GM12878 (cell line): ENCODE measurements at regions not wholly inside any gene's neighbourhood (a gene's known extent, or its start where the extent isn't known, plus 50 kb on each side); places are given as distances from the start of the nearest gene placed in this dataset.

Source experiments
- ATAC-seq: fragments of 200-7000 bp; cut with Tn5 transposase; 3 replicates; pipeline ENCODE4 v1.9.1; 2020; ENCODE audit warnings: mild to moderate bottlenecking, moderate library complexity
- BruUV-seq: library from RNA; stranded (reverse); fragments of 400-500 nt; replicated peaks from 2 replicates; lab custom pipeline; 2021; lab: Mats Ljungman, UMichigan
- CTCF ChIA-PET: fragments of 300-600 bp; sonication (Branson Sonifier 250); formaldehyde crosslinking; extraction: SDS; loops from one replicate; lab custom pipeline; 2021; ENCODE audit warnings: inconsistent platforms; lab: Yijun Ruan, JAX
- POLR2A ChIA-PET: fragments of 350-600 bp; formaldehyde crosslinking; extraction: SDS; loops from one replicate; lab custom pipeline; 2021; ENCODE audit warnings: inconsistent platforms; lab: Charles Lee
- RAD21 ChIA-PET: fragments of 300-600 bp; sonication (Branson Sonifier 250); formaldehyde crosslinking; loops from one replicate; lab custom pipeline; 2023; ENCODE audit warnings: antibody characterized with exemption; ENCODE audit not compliant: unreplicated experiment; lab: Charles Lee
- SMC1A ChIA-PET: fragments of 300-600 bp; sonication (Branson Sonifier 250); formaldehyde crosslinking; loops from one replicate; lab custom pipeline; 2023; ENCODE audit not compliant: unreplicated experiment, uncharacterized antibody; lab: Charles Lee
- DNase-seq: peaks from one replicate; pipeline ENCODE4 v3.0.0-alpha.2; 2011; ENCODE audit warnings: low read depth, low spot score
- FAIRE-seq: peaks from 3 replicates; lab custom pipeline; 2011; peaks lifted over from hg19 to GRCh38; lab: Jason Lieb, UNC
- H2AFZ ChIP-seq: 2 replicates; pipeline ENCODE4 v1.6.0; 2011; ENCODE audit warnings: low read depth, low read length, control low read depth; ENCODE audit not compliant: control insufficient read depth
- H3K27ac ChIP-seq: 2 replicates; pipeline ENCODE4 v1.5.1; 2011; ENCODE audit warnings: control low read depth; ENCODE audit not compliant: control insufficient read depth, insufficient read depth
- H3K27me3 ChIP-seq, 2 experiments: replicated peaks in 1 of 2; 2 replicates each; pipeline versions ENCODE4 v1.6.0 to v1.6.1; 2011; ENCODE audit warnings: low read length in 1 of 2; ENCODE audit not compliant: control insufficient read depth in 2 of 2, insufficient read depth in 2 of 2
- H3K36me3 ChIP-seq, 2 experiments: 2 replicates each; pipeline ENCODE4 v1.5.1; 2011; ENCODE audit warnings: low read length in 1 of 2; ENCODE audit not compliant: control insufficient read depth in 2 of 2, insufficient read depth in 2 of 2
- H3K4me1 ChIP-seq: 2 replicates; pipeline ENCODE4 v1.6.1; 2011; ENCODE audit warnings: mild to moderate bottlenecking, low read length, moderate library complexity, mixed read lengths; ENCODE audit not compliant: control insufficient read depth, insufficient read depth
- H3K4me2 ChIP-seq: 2 replicates; pipeline ENCODE4 v1.6.0; 2011; ENCODE audit warnings: control low read depth; ENCODE audit not compliant: control insufficient read depth, insufficient read depth
- H3K4me3 ChIP-seq: fragments of 200-600 bp; sonication (generic); 2 replicates; pipeline ENCODE4 v1.5.1; 2016
- H3K79me2 ChIP-seq: 2 replicates; pipeline ENCODE4 v1.6.0; 2011; ENCODE audit warnings: low read length; ENCODE audit not compliant: control insufficient read depth, insufficient read depth
- H3K9ac ChIP-seq: 2 replicates; pipeline ENCODE4 v1.8.0; 2011; ENCODE audit warnings: low read length, control low read depth, mixed read lengths; ENCODE audit not compliant: control insufficient read depth, insufficient read depth
- H3K9me3 ChIP-seq: replicated peaks from 3 replicates; pipeline ENCODE4 v1.5.1; 2011; ENCODE audit warnings: mild to moderate bottlenecking, low read length; ENCODE audit not compliant: control insufficient read depth, insufficient read depth
- H4K20me1 ChIP-seq: 2 replicates; pipeline ENCODE4 v1.6.0; 2011; ENCODE audit not compliant: control insufficient read depth, insufficient read depth
- CBFB ChIP-seq: IDR thresholded peaks from 2 replicates; pipeline ENCODE4 v1.6.1; 2016; ENCODE audit warnings: antibody characterized with exemption, low read depth
- CHD1 ChIP-seq: IDR thresholded peaks from 2 replicates; pipeline ENCODE4 v1.6.1; 2012; ENCODE audit warnings: low read depth, low read length, improper control_type of control experiment
- FOXK2 ChIP-seq: fragments of 450-650 bp; IDR thresholded peaks from 2 replicates; pipeline ENCODE4 v1.6.1; 2017; ENCODE audit warnings: mild to moderate bottlenecking, moderate library complexity
- GABPA ChIP-seq: IDR thresholded peaks from 2 replicates; pipeline ENCODE4 v1.6.1; 2014; ENCODE audit warnings: antibody characterized with exemption, low read depth, mild to moderate bottlenecking, inconsistent platforms
- HDGF ChIP-seq: fragments of 450-650 bp; IDR thresholded peaks from 2 replicates; pipeline ENCODE4 v1.6.1; 2016; ENCODE audit warnings: antibody characterized with exemption
- IRF4 ChIP-seq: IDR thresholded peaks from 2 replicates; pipeline ENCODE4 v1.6.1; 2011; ENCODE audit warnings: low read depth, low read length
- JUND ChIP-seq: IDR thresholded peaks from 2 replicates; pipeline ENCODE4 v1.6.1; 2012; ENCODE audit warnings: low read depth, mild to moderate bottlenecking, low read length, improper control_type of control experiment, moderate library complexity
- MEF2A ChIP-seq: IDR thresholded peaks from 2 replicates; pipeline ENCODE4 v1.6.1; 2011; ENCODE audit warnings: low read depth, mild to moderate bottlenecking, low read length, moderate library complexity; ENCODE audit not compliant: insufficient read depth
- MXI1 ChIP-seq: fragments of 150-350 bp; IDR thresholded peaks from 2 replicates; pipeline ENCODE4 v1.6.1; 2011; ENCODE audit warnings: low read depth, mild to moderate bottlenecking, inconsistent platforms, low read length, improper control_type of control experiment
- MYC ChIP-seq: IDR thresholded peaks from 2 replicates; pipeline ENCODE4 v1.6.1; 2011; ENCODE audit warnings: mild to moderate bottlenecking, low read length, moderate library complexity, inconsistent platforms; ENCODE audit not compliant: insufficient read depth, insufficient replicate concordance, insufficient read length, severe bottlenecking
- NR2C1 ChIP-seq: fragments of 450-650 bp; IDR thresholded peaks from 2 replicates; pipeline ENCODE4 v1.6.1; 2017; ENCODE audit warnings: antibody characterized with exemption, mild to moderate bottlenecking, moderate library complexity
- RAD21 ChIP-seq: IDR thresholded peaks from 2 replicates; pipeline ENCODE4 v1.6.1; 2011; ENCODE audit warnings: mild to moderate bottlenecking, low read depth, low read length, moderate library complexity; ENCODE audit not compliant: insufficient read depth
- RBBP5 ChIP-seq: fragments of 200-600 bp; sonication (generic); conservative IDR thresholded peaks from 2 replicates; pipeline ENCODE4 v1.6.1; 2016
- WRNIP1 ChIP-seq: IDR thresholded peaks from 2 replicates; pipeline ENCODE4 v1.6.1; 2011; ENCODE audit warnings: low read depth, low read length, improper control_type of control experiment, borderline replicate concordance
- ZSCAN29 ChIP-seq: fragments of 450-650 bp; IDR thresholded peaks from 2 replicates; pipeline ENCODE4 v1.6.1; 2017; ENCODE audit warnings: mild to moderate bottlenecking, moderate library complexity
- WGBS: methylation state at CpG from one replicate; pipeline ENCODE4 v1.1.6; 2016; ENCODE audit warnings: low lambda C conversion rate; ENCODE audit not compliant: insufficient replicate concordance, insufficient coverage; ENCODE audit errors: missing lambda C conversion rate; 5-methylcytosine and 5-hydroxymethylcytosine counted together
- in situ Hi-C: fragments of 300-500 bp; cut with MboI; formaldehyde crosslinking; loops from 9 replicates; pipeline ENCODE4 v1.14.3; 2018; ENCODE audit warnings: mixed read lengths
- intact Hi-C: fragments of 100-400 bp; cut with micrococcal nuclease; formaldehyde crosslinking; loops from one replicate; pipeline ENCODE4 v1.14.2; 2022; ENCODE audit not compliant: unreplicated experiment
- TF ChIP-seq, protein P1 (sequence below): IDR thresholded peaks from 2 replicates; pipeline ENCODE4 v1.6.1; 2011; ENCODE audit warnings: borderline replicate concordance, low read depth, mild to moderate bottlenecking, moderate library complexity, low read length; ENCODE audit not compliant: insufficient read depth, poor library complexity, severe bottlenecking
- TF ChIP-seq, protein P2 (sequence below): fragments of 450-650 bp; IDR thresholded peaks from 2 replicates; pipeline ENCODE4 v1.6.1; 2018; ENCODE audit warnings: mild to moderate bottlenecking, low read depth, moderate library complexity; ENCODE audit not compliant: partially characterized antibody

DNA sequence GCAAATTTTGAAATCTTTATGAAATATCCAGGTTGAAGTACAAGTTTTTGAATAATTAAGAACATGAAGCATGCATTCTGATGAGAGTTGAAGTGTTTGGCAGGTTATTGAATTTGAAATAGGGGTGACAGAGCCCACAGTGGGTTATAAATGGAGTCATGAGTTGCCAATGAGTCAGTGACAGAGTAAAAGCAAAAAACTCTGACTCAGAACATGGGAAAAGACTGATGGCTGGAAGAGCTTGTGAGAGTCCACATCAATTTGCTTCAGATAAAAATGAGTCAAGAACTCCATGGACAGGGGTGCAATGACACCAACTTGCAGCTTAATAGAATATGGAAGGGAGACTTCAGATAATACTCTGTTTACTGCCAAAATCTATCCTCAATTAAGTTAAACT is 105.3 kb downstream of the SLC6A15 start:
- Histone ChIP-seq H3K27me3 (no peaks in the 10 kb centered on the region), H3K79me2 (no peaks in the 10 kb centered on the region), H4K20me1 (no peaks in the 10 kb centered on the region), H3K4me2 (no peak overlapping the region), H3K9me3 (no peaks in the 10 kb centered on the region), H2AFZ (no peak overlapping the region), H3K36me3 (no peaks in the 10 kb centered on the region), H3K9ac (no peak overlapping the region), H3K4me3 (no peak overlapping the region), H3K27ac (no peak overlapping the region), H3K4me1 (no peaks in the 10 kb centered on the region)
- BruUV-seq: no TSS peak
- ATAC-seq: no peak
- TF ChIP-seq JUND: no peak
- no peak for TF ChIP-seq GABPA
- TF ChIP-seq NR2C1: no peak
- SMC1A ChIA-PET: interaction anchor here (1.0 kb wide), 1 partner anchor 35 kb away, joined by 3 read pairs; no protein-coding TSS in a partner anchor
- RAD21 ChIA-PET: no interaction called here
- CTCF ChIA-PET: no interaction called here
- POLR2A ChIA-PET: no interaction called here
- intact Hi-C loops (no loop called here), in situ Hi-C loops (no loop called here)
- FAIRE-seq: no peak
- DNase-seq: no peak

DNA sequence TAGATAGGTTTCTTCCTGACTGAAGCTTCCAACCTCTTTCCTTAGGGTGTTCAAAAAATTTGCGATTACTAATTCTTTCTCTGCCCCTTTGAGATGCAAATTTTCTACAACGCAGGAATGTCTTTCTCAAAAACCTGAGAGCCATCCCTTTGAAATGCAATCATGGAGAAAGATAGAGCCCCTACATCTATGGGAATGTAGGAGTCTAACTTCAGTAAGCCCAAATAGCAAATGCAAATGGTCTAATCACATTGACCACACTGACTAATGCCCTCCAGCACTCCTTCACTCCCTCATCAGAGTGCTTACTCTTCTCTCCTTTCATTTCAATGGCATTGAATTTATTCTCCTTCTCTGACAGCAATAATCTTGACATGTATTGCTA is 107.1 kb downstream of the SLC6A15 start:
- ChIA-PET CTCF (no interaction called here), SMC1A (no interaction called here), RAD21 (no interaction called here), POLR2A (no interaction called here)
- Histone ChIP-seq H3K9ac (no peak overlapping the region), H2AFZ (no peak overlapping the region), H3K9me3 (no peaks in the 10 kb centered on the region), H3K4me1 (no peaks in the 10 kb centered on the region), H3K36me3 (no peaks in the 10 kb centered on the region), H3K27ac (no peak overlapping the region), H3K4me2 (no peak overlapping the region), H4K20me1 (no peaks in the 10 kb centered on the region), H3K79me2 (no peaks in the 10 kb centered on the region), H3K27me3 (no peaks in the 10 kb centered on the region), H3K4me3 (no peak overlapping the region)
- DNase-seq: no peak
- 0% methylated on average over 2 of the region's 2 CpGs for WGBS
- no peak for ATAC-seq
- in situ Hi-C loops: no loop called here
- no peak for FAIRE-seq
- intact Hi-C loops: no loop called here
- no TSS peak for BruUV-seq
- TF ChIP-seq MYC (no peak), CHD1 (no peak), ZSCAN29 (no peak), FOXK2 (no peak), RBBP5 (no peak), HDGF (no peak), WRNIP1 (no peak), IRF4 (no peak), CBFB (no peak), RAD21 (no peak), MEF2A (no peak), MXI1 (no peak)
- TF ChIP-seq, protein P1, sequence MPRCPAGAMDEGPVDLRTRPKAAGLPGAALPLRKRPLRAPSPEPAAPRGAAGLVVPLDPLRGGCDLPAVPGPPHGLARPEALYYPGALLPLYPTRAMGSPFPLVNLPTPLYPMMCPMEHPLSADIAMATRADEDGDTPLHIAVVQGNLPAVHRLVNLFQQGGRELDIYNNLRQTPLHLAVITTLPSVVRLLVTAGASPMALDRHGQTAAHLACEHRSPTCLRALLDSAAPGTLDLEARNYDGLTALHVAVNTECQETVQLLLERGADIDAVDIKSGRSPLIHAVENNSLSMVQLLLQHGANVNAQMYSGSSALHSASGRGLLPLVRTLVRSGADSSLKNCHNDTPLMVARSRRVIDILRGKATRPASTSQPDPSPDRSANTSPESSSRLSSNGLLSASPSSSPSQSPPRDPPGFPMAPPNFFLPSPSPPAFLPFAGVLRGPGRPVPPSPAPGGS: no peak
- TF ChIP-seq, protein P2, sequence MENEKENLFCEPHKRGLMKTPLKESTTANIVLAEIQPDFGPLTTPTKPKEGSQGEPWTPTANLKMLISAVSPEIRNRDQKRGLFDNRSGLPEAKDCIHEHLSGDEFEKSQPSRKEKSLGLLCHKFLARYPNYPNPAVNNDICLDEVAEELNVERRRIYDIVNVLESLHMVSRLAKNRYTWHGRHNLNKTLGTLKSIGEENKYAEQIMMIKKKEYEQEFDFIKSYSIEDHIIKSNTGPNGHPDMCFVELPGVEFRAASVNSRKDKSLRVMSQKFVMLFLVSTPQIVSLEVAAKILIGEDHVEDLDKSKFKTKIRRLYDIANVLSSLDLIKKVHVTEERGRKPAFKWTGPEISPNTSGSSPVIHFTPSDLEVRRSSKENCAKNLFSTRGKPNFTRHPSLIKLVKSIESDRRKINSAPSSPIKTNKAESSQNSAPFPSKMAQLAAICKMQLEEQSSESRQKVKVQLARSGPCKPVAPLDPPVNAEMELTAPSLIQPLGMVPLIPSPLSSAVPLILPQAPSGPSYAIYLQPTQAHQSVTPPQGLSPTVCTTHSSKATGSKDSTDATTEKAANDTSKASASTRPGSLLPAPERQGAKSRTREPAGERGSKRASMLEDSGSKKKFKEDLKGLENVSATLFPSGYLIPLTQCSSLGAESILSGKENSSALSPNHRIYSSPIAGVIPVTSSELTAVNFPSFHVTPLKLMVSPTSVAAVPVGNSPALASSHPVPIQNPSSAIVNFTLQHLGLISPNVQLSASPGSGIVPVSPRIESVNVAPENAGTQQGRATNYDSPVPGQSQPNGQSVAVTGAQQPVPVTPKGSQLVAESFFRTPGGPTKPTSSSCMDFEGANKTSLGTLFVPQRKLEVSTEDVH: no peak
